MCF 10A (cell line): ENCODE measurements at regions not wholly inside any gene's neighbourhood (a gene's known extent, or its start where the extent isn't known, plus 50 kb on each side); places are given as distances from the start of the nearest gene placed in this dataset.

Experiments used
- BruUV-seq: library from RNA; stranded (reverse); fragments of 400-500 nt; replicated peaks from 2 replicates; lab custom pipeline; 2021; lab: Mats Ljungman, UMichigan
- CTCF ChIA-PET: fragments of 300-600 bp; sonication (Branson Sonifier 250); formaldehyde crosslinking; extraction: SDS; loops from one replicate; lab custom pipeline; 2021; ENCODE audit warnings: antibody characterized with exemption, inconsistent platforms; lab: Yijun Ruan, JAX
- POLR2A ChIA-PET: fragments of 300-600, 350-650 bp; sonication (Branson Sonifier 250); formaldehyde crosslinking; extraction: SDS; loops from one replicate; lab custom pipeline; 2020; ENCODE audit warnings: antibody characterized with exemption, inconsistent platforms; lab: Yijun Ruan, JAX
- DNase-seq: peaks from one replicate; pipeline ENCODE4 v3.0.0-alpha.2; 2018; ENCODE audit not compliant: unreplicated experiment
- H3K27ac Mint-ChIP-seq: one replicate; pipeline ENCODE4 v1.8.0; 2022; ENCODE audit warnings: mild to moderate bottlenecking, low read depth, mixed read lengths; ENCODE audit not compliant: unreplicated experiment
- H3K27me3 Mint-ChIP-seq: one replicate; pipeline ENCODE4 v1.8.0; 2022; ENCODE audit warnings: mixed read lengths; ENCODE audit not compliant: insufficient read depth, unreplicated experiment
- H3K36me3 Mint-ChIP-seq: one replicate; pipeline ENCODE4 v1.8.0; 2022; ENCODE audit warnings: mild to moderate bottlenecking, moderate library complexity, mixed read lengths; ENCODE audit not compliant: insufficient read depth, unreplicated experiment
- H3K4me1 Mint-ChIP-seq: one replicate; pipeline ENCODE4 v1.8.0; 2022; ENCODE audit warnings: mixed read lengths; ENCODE audit not compliant: insufficient read depth, unreplicated experiment
- H3K4me3 Mint-ChIP-seq: one replicate; pipeline ENCODE4 v1.8.0; 2022; ENCODE audit warnings: mild to moderate bottlenecking, moderate library complexity, mixed read lengths; ENCODE audit not compliant: unreplicated experiment
- H3K9me3 Mint-ChIP-seq: one replicate; pipeline ENCODE4 v1.8.0; 2022; ENCODE audit warnings: mixed read lengths; ENCODE audit not compliant: unreplicated experiment
- CTCF ChIP-seq: fragments of 200-600 bp; IDR thresholded peaks from one replicate; pipeline ENCODE4 v1.8.0; 2022; ENCODE audit warnings: antibody characterized with exemption, mild to moderate bottlenecking; ENCODE audit not compliant: unreplicated experiment
- intact Hi-C: fragments of 100-400 bp; cut with micrococcal nuclease; formaldehyde crosslinking; loops from 2 replicates; pipeline ENCODE4 v1.14.1; 2022

- no peaks in the 10 kb centered on the region for H3K36me3 Mint-ChIP-seq
- no TSS peak for BruUV-seq
- DNase-seq = no peak
- no peak overlapping the region for H3K27ac Mint-ChIP-seq
- POLR2A ChIA-PET = no interaction called here
- intact Hi-C loops = no loop called here
- TF ChIP-seq CTCF = no peak
- H3K4me3 Mint-ChIP-seq = no peak overlapping the region
- H3K9me3 Mint-ChIP-seq = no peaks in the 10 kb centered on the region
- H3K4me1 Mint-ChIP-seq = no peaks in the 10 kb centered on the region
- H3K27me3 Mint-ChIP-seq = no peaks in the 10 kb centered on the region
- CTCF ChIA-PET = interaction anchor here (0.6 kb wide), 1 partner anchor 33 kb away, joined by 5 read pairs; no protein-coding TSS in a partner anchor
Measured at GRCh38 chr16:86852135-86852534, 273.8 kb downstream of the FOXL1 start.

GRCh38 chr16:86854058-86854621, 275.8 kb downstream of the FOXL1 start:
- no peak for TF ChIP-seq CTCF
- Mint-ChIP-seq H3K4me3 (no peak overlapping the region), H3K27ac (no peak overlapping the region), H3K9me3 (no peaks in the 10 kb centered on the region), H3K4me1 (no peaks in the 10 kb centered on the region), H3K27me3 (no peaks in the 10 kb centered on the region), H3K36me3 (no peaks in the 10 kb centered on the region)
- intact Hi-C loops = no loop called here
- DNase-seq = no peak
- POLR2A ChIA-PET = interaction anchor here (1.1 kb wide), 1 partner anchor 9 kb away, joined by 3 read pairs; no protein-coding TSS in a partner anchor
- BruUV-seq = no TSS peak
- CTCF ChIA-PET = interaction anchor here (1.0 kb wide), 1 partner anchor 38 kb away, joined by 6 read pairs; no protein-coding TSS in a partner anchor

DNA sequence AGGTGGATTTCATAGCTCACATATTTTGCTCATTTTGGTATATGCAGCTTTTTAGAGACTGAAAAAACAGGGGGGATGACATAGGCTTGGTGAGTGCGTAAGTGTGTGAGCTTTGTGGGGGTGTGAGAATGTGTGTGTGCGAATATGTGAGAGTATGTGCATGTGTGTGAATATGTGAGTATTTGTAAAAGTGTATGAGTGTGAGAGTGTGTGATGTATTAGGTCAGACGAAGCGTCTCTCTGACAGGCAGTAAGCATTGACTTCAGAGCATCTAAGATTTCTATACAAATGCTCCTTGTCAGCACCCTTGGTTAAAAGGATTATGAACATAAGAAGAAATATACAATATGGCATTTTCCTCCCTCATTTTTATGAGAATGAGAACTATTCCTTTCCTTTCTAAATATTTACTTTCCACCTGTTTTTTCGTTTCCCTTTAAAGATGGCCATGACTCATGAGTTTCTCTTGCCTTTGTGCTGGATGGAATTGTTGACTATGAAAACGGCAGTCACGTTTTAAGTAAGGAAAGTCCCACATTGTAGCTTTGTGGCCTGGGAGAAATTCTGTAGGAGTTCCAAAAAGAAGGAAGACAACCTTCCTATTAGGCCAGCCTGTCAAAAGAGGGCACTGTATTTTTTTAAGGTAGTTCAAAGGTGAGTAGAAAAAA, 276.4 kb downstream of the FOXL1 start:
- no peaks in the 10 kb centered on the region for H3K9me3 Mint-ChIP-seq
- POLR2A ChIA-PET = no interaction called here
- H3K27me3 Mint-ChIP-seq = no peaks in the 10 kb centered on the region
- BruUV-seq = no TSS peak
- H3K4me1 Mint-ChIP-seq = no peaks in the 10 kb centered on the region
- CTCF ChIA-PET = interaction anchor here (1.0 kb wide), 1 partner anchor 37 kb away, joined by 6 read pairs; no protein-coding TSS in a partner anchor
- DNase-seq = peak; percentile 20
- no peak overlapping the region for H3K27ac Mint-ChIP-seq
- H3K36me3 Mint-ChIP-seq = no peaks in the 10 kb centered on the region
- H3K4me3 Mint-ChIP-seq = no peak overlapping the region
- intact Hi-C loops = no loop called here
- TF ChIP-seq CTCF = no peak

DNA sequence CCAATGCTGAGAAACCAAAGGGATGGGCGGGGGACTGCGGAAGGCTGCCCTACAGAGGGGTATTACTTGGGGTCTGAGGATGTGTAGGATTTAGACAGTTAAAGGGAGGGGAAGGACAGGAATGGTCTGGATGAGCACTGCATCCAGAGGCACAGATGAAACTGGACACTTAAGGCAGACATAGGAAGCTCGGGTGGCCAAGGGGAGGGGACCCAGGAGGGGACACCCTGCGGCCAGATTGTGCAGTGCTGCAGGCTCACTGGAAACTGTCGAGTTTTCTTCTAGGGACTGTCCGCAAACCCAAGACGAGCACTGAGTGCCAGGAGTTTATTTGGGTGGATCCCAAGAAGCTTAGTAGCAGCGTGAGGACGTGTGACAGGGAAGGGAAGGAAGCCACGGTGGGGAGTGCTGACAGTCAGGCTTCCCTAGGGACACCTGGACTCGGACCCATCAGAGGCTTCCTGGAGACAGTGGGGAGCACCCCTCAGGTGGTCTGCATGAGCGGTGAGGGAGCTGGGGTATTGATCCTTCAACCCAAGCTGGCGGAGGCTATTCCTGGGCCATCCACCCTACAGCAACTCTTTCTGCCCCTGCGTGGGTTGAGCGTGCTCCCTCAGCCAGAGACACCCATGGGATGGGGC, 278.7 kb downstream of the FOXL1 start:
- no TSS peak for BruUV-seq
- Mint-ChIP-seq H3K9me3 (no peaks in the 10 kb centered on the region), H3K36me3 (no peaks in the 10 kb centered on the region), H3K4me3 (no peak overlapping the region), H3K27ac (no peak overlapping the region), H3K4me1 (no peaks in the 10 kb centered on the region), H3K27me3 (no peaks in the 10 kb centered on the region)
- no peak for TF ChIP-seq CTCF
- CTCF ChIA-PET = no interaction called here
- intact Hi-C loops = no loop called here
- POLR2A ChIA-PET = no interaction called here
- DNase-seq = no peak
